ENCODE measurements at regions not wholly inside any gene's neighbourhood (a gene's known extent, or its start where the extent isn't known, plus 50 kb on each side); places are given as distances from the start of the nearest gene placed in this dataset.

- DNase-seq (ENCODE audit: low spot score in 2 of 2, unreplicated experiment in 2 of 2): no peak
- Mint-ChIP-seq H3K4me1 (peaks cover 12% of the 10 kb centered on the region), H3K4me3 (no peak overlapping the region), H3K27ac (no peak overlapping the region), H3K9me3 (no peaks in the 10 kb centered on the region), H3K27me3 (ENCODE audit: low read depth) (no peaks in the 10 kb centered on the region), H3K36me3 (no peaks in the 10 kb centered on the region)
- TF ChIP-seq CTCF (IDR thresholded peaks at IDR 0.05; ENCODE audit: unreplicated experiment): no peak
Measured at GRCh38 chr2:57892920-57893319, 153.7 kb upstream of the VRK2 start.

GRCh38 chr2:57893347-57893746 is 153.3 kb upstream of the VRK2 start:
- Mint-ChIP-seq H3K36me3 (no peaks in the 10 kb centered on the region), H3K4me1 (peaks cover 12% of the 10 kb centered on the region), H3K4me3 (no peak overlapping the region), H3K9me3 (no peaks in the 10 kb centered on the region), H3K27ac (no peak overlapping the region), H3K27me3 (ENCODE audit: low read depth) (no peaks in the 10 kb centered on the region)
- TF ChIP-seq CTCF (IDR thresholded peaks at IDR 0.05; ENCODE audit: unreplicated experiment): no peak
- DNase-seq (ENCODE audit: low spot score in 2 of 2, unreplicated experiment in 2 of 2): no peak

- Mint-ChIP-seq H3K9me3 (no peaks in the 10 kb centered on the region), H3K27me3 (ENCODE audit: low read depth) (no peaks in the 10 kb centered on the region), H3K36me3 (no peaks in the 10 kb centered on the region), H3K4me1 (peaks cover 12% of the 10 kb centered on the region), H3K27ac (no peak overlapping the region), H3K4me3 (no peak overlapping the region)
- no peak for TF ChIP-seq CTCF (IDR thresholded peaks at IDR 0.05; ENCODE audit: unreplicated experiment)
- DNase-seq (ENCODE audit: low spot score in 2 of 2, unreplicated experiment in 2 of 2): no peak
Measured at GRCh38 chr2:57893786-57894185, 152.8 kb upstream of the VRK2 start.

GRCh38 chr2:57894381-57894780 is 152.2 kb upstream of the VRK2 start:
- H3K36me3 Mint-ChIP-seq: no peaks in the 10 kb centered on the region
- H3K4me3 Mint-ChIP-seq: no peak overlapping the region
- H3K27me3 Mint-ChIP-seq (ENCODE audit: low read depth): no peaks in the 10 kb centered on the region
- H3K27ac Mint-ChIP-seq: no peak overlapping the region
- no peak for DNase-seq (ENCODE audit: low spot score in 2 of 2, unreplicated experiment in 2 of 2)
- H3K9me3 Mint-ChIP-seq: no peaks in the 10 kb centered on the region
- H3K4me1 Mint-ChIP-seq: peaks cover 12% of the 10 kb centered on the region
- no peak for TF ChIP-seq CTCF (IDR thresholded peaks at IDR 0.05; ENCODE audit: unreplicated experiment)

- Mint-ChIP-seq H3K36me3 (no peaks in the 10 kb centered on the region), H3K4me3 (no peak overlapping the region), H3K9me3 (no peaks in the 10 kb centered on the region), H3K4me1 (peaks cover 9% of the 10 kb centered on the region), H3K27me3 (ENCODE audit: low read depth) (no peaks in the 10 kb centered on the region), H3K27ac (no peak overlapping the region)
- no peak for DNase-seq (ENCODE audit: low spot score in 2 of 2, unreplicated experiment in 2 of 2)
- TF ChIP-seq CTCF (IDR thresholded peaks at IDR 0.05; ENCODE audit: unreplicated experiment): no peak
Measured at GRCh38 chr2:57897920-57898319, 148.7 kb upstream of the VRK2 start.

GRCh38 chr2:57899898-57900297 is 146.7 kb upstream of the VRK2 start:
- DNase-seq (ENCODE audit: low spot score in 2 of 2, unreplicated experiment in 2 of 2): no peak
- Mint-ChIP-seq H3K27me3 (ENCODE audit: low read depth) (no peaks in the 10 kb centered on the region), H3K36me3 (no peaks in the 10 kb centered on the region), H3K9me3 (no peaks in the 10 kb centered on the region), H3K4me1 (no peaks in the 10 kb centered on the region), H3K4me3 (no peak overlapping the region), H3K27ac (no peak overlapping the region)
- TF ChIP-seq CTCF (IDR thresholded peaks at IDR 0.05; ENCODE audit: unreplicated experiment): no peak
